SU-DHL-6 (cell line): ENCODE measurements at regions not wholly inside any gene's neighbourhood (a gene's known extent, or its start where the extent isn't known, plus 50 kb on each side); places are given as distances from the start of the nearest gene placed in this dataset.

Source experiments
- H2AFZ ChIP-seq: fragments of 200-600 bp; sonication (generic); 2 replicates; pipeline ENCODE4 v1.6.1; 2014; ENCODE audit warnings: low read depth, mild to moderate bottlenecking, moderate library complexity, mixed read lengths, antibody characterized with exemption, low read length; ENCODE audit not compliant: severe bottlenecking
- H3F3A ChIP-seq: fragments of 200-600 bp; shearing (Covaris generic); 2 replicates; pipeline ENCODE4 v1.6.0; 2016; ENCODE audit warnings: antibody characterized with exemption, mild to moderate bottlenecking; ENCODE audit not compliant: insufficient read depth
- H3K27ac ChIP-seq: fragments of 200-600 bp; sonication (generic); 2 replicates; pipeline ENCODE4 v1.5.1; 2016; ENCODE audit warnings: low read depth, mild to moderate bottlenecking, low read length, moderate library complexity, mixed read lengths
- H3K27me3 ChIP-seq: fragments of 200-600 bp; sonication (generic), shearing (Covaris generic); 2 replicates; pipeline ENCODE4 v1.6.0; 2014; ENCODE audit warnings: mild to moderate bottlenecking, low read length
- H3K36me3 ChIP-seq: fragments of 200-600 bp; sonication (generic); 2 replicates; pipeline ENCODE4 v1.6.1; 2014; ENCODE audit warnings: mild to moderate bottlenecking, low read length, mixed read lengths
- H3K4me2 ChIP-seq: fragments of 300-600, 200-600 bp; shearing (Covaris generic), sonication (generic); 2 replicates; pipeline ENCODE4 v1.6.0; 2014; ENCODE audit warnings: low read length, low read depth, mild to moderate bottlenecking; ENCODE audit not compliant: poor library complexity, severe bottlenecking
- H3K4me3 ChIP-seq: fragments of 200-600 bp; sonication (generic); 2 replicates; pipeline ENCODE4 v1.5.1; 2014; ENCODE audit warnings: antibody characterized with exemption, low read length, mild to moderate bottlenecking, mixed read lengths; ENCODE audit not compliant: insufficient read depth, poor library complexity, severe bottlenecking
- H3K79me2 ChIP-seq: fragments of 200-600 bp; sonication (generic); 2 replicates; pipeline ENCODE4 v1.6.1; 2014; ENCODE audit warnings: mild to moderate bottlenecking, low read length, moderate library complexity; ENCODE audit not compliant: insufficient read depth
- H3K9ac ChIP-seq: fragments of 200-600 bp; sonication (generic); 2 replicates; pipeline ENCODE4 v1.7.0; 2014; ENCODE audit warnings: mild to moderate bottlenecking, low read length
- H3K9me2 ChIP-seq: fragments of 200-600 bp; sonication (generic); replicated peaks from 2 replicates; pipeline ENCODE4 v1.6.1; 2014; ENCODE audit warnings: low read length; ENCODE audit not compliant: insufficient read depth
- H3K9me3 ChIP-seq: fragments of 200-600 bp; sonication (generic); 2 replicates; pipeline ENCODE4 v1.6.1; 2014; ENCODE audit warnings: low read length, mixed read lengths; ENCODE audit not compliant: insufficient read depth
- H4K20me1 ChIP-seq: fragments of 200-600 bp; sonication (generic); 2 replicates; pipeline ENCODE4 v1.6.1; 2014; ENCODE audit warnings: low read depth, mild to moderate bottlenecking, antibody characterized with exemption, low read length, moderate library complexity, mixed read lengths
- CTCF ChIP-seq: fragments of 200-600 bp; sonication (generic); IDR thresholded peaks from one replicate; pipeline ENCODE4 v1.5.1; 2017; ENCODE audit warnings: antibody characterized with exemption, mild to moderate bottlenecking, low read length, moderate library complexity; ENCODE audit not compliant: insufficient read depth, poor library complexity, severe bottlenecking
- EZH2phosphoT487 ChIP-seq: fragments of 200-600 bp; sonication (generic), shearing (Covaris generic); conservative IDR thresholded peaks from 2 replicates; pipeline ENCODE4 v1.6.1; 2018; ENCODE audit warnings: mild to moderate bottlenecking, antibody characterized with exemption, low read length, moderate library complexity, mixed read lengths

- no peaks in the 10 kb centered on the region for H4K20me1 ChIP-seq
- no peaks in the 10 kb centered on the region for H3K36me3 ChIP-seq
- H3K9me2 ChIP-seq, result no peaks in the 10 kb centered on the region
- no peaks in the 10 kb centered on the region for H3F3A ChIP-seq
- no peaks in the 10 kb centered on the region for H3K79me2 ChIP-seq
- H3K9ac ChIP-seq, result no peak overlapping the region
- H2AFZ ChIP-seq, result no peak overlapping the region
- TF ChIP-seq EZH2phosphoT487 (no peak), CTCF (no peak)
- H3K27me3 ChIP-seq, result no peaks in the 10 kb centered on the region
- no peak overlapping the region for H3K4me3 ChIP-seq
- H3K27ac ChIP-seq, result no peak overlapping the region
- no peak overlapping the region for H3K4me2 ChIP-seq
- no peaks in the 10 kb centered on the region for H3K9me3 ChIP-seq
These were observed 315.8 kb downstream of the STIM2 start for GRCh38 chr4:27176400-27176799.

- Histone ChIP-seq H3K27ac (no peak overlapping the region), H3K79me2 (no peaks in the 10 kb centered on the region), H3K27me3 (no peaks in the 10 kb centered on the region), H3F3A (no peaks in the 10 kb centered on the region), H3K4me2 (no peak overlapping the region), H3K4me3 (no peak overlapping the region), H3K9me3 (no peaks in the 10 kb centered on the region), H3K9ac (no peak overlapping the region), H2AFZ (no peak overlapping the region), H3K36me3 (no peaks in the 10 kb centered on the region), H3K9me2 (no peaks in the 10 kb centered on the region), H4K20me1 (no peaks in the 10 kb centered on the region)
- TF ChIP-seq EZH2phosphoT487, result no peak
These were observed 316.2 kb downstream of the STIM2 start for GRCh38 chr4:27176881-27177280.

GRCh38 chr4:27178061-27178460, 317.4 kb downstream of the STIM2 start:
- TF ChIP-seq EZH2phosphoT487 (no peak), CTCF (no peak)
- no peaks in the 10 kb centered on the region for H3K9me3 ChIP-seq
- no peaks in the 10 kb centered on the region for H3K79me2 ChIP-seq
- no peaks in the 10 kb centered on the region for H3K36me3 ChIP-seq
- H3K9me2 ChIP-seq, result no peaks in the 10 kb centered on the region
- H3K4me3 ChIP-seq, result no peak overlapping the region
- no peaks in the 10 kb centered on the region for H3F3A ChIP-seq
- H3K27me3 ChIP-seq, result no peaks in the 10 kb centered on the region
- no peaks in the 10 kb centered on the region for H4K20me1 ChIP-seq
- no peak overlapping the region for H3K4me2 ChIP-seq
- no peak overlapping the region for H3K9ac ChIP-seq
- H2AFZ ChIP-seq, result no peak overlapping the region
- no peak overlapping the region for H3K27ac ChIP-seq

- Histone ChIP-seq H4K20me1 (no peaks in the 10 kb centered on the region), H3K27me3 (no peaks in the 10 kb centered on the region), H3K9ac (no peak overlapping the region), H3K9me3 (no peaks in the 10 kb centered on the region), H3K79me2 (no peaks in the 10 kb centered on the region), H3K4me2 (no peak overlapping the region), H3K27ac (no peak overlapping the region), H3K9me2 (no peaks in the 10 kb centered on the region), H2AFZ (no peak overlapping the region), H3K4me3 (no peak overlapping the region), H3K36me3 (no peaks in the 10 kb centered on the region), H3F3A (no peaks in the 10 kb centered on the region)
- TF ChIP-seq CTCF, result no peak
- no peak for TF ChIP-seq EZH2phosphoT487
These were observed 321.1 kb downstream of the STIM2 start for GRCh38 chr4:27181693-27182092.
